Astrocyte of the spinal cord (primary cell): ENCODE measurements at regions not wholly inside any gene's neighbourhood (a gene's known extent, or its start where the extent isn't known, plus 50 kb on each side); places are given as distances from the start of the nearest gene placed in this dataset.
"Not testable (repeated sequence)": the region's sequence is repeated elsewhere in the genome, so short reads cannot be mapped to it uniquely, and the experiment has no call there.

ENCODE experiments used
- DNase-seq: peaks from one replicate; pipeline ENCODE4 v3.0.0; 2011; ENCODE audit warnings: low read depth, low spot score
- H3K4me3 ChIP-seq: 2 replicates; pipeline ENCODE4 v1.5.1; 2011; ENCODE audit warnings: low read depth, mild to moderate bottlenecking, low read length, moderate library complexity
- in situ Hi-C: cut with HindIII; loops from 2 replicates; pipeline ENCODE4 v1.10.0; 2017; ENCODE audit warnings: low sequenced_read_pairs
- TF ChIP-seq, protein P1 (sequence below): IDR thresholded peaks from 2 replicates; pipeline ENCODE4 v1.5.1; 2012; ENCODE audit warnings: low read depth, mild to moderate bottlenecking, low read length, inconsistent platforms

DNA sequence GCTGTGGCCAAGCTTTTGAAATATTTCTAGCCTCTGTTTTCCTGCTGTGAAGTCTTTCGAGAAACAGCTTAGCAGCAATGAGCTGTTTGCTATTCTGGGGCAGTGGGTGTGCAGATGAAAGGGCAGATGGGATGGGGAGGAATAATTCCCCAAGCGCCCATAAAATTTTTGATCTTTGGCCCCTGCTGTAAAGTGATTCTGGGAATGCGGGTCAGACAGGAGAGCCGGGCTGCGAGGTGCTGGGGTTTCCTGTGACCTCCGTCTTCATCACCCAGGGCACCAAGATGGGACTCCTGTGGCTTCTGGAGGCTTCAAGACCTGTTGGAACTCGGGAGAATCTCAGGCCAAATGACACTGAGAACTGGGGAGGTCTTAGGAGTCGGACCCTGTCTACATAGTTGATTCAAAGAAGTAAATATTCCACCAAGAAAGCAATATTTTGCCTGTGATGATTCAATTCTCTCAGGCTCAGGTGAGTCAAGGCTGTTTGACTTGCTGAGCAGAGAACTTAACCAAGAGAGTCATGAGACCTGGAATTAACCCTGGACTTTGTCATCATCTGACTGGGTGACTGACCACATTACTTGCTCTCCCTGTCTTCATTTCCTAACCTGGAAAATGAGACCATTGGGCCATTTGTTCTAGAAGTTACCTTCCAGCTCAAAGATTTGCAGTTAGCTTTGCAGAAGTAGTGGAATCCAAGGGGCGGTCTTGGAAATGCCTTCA, 86.4 kb downstream of the POLR2M start:
- in situ Hi-C loops = no loop called here
- TF ChIP-seq, protein P1, sequence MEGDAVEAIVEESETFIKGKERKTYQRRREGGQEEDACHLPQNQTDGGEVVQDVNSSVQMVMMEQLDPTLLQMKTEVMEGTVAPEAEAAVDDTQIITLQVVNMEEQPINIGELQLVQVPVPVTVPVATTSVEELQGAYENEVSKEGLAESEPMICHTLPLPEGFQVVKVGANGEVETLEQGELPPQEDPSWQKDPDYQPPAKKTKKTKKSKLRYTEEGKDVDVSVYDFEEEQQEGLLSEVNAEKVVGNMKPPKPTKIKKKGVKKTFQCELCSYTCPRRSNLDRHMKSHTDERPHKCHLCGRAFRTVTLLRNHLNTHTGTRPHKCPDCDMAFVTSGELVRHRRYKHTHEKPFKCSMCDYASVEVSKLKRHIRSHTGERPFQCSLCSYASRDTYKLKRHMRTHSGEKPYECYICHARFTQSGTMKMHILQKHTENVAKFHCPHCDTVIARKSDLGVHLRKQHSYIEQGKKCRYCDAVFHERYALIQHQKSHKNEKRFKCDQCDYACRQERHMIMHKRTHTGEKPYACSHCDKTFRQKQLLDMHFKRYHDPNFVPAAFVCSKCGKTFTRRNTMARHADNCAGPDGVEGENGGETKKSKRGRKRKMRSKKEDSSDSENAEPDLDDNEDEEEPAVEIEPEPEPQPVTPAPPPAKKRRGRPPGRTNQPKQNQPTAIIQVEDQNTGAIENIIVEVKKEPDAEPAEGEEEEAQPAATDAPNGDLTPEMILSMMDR = no peak
- no peak overlapping the region for H3K4me3 ChIP-seq
- DNase-seq = no peak

DNA sequence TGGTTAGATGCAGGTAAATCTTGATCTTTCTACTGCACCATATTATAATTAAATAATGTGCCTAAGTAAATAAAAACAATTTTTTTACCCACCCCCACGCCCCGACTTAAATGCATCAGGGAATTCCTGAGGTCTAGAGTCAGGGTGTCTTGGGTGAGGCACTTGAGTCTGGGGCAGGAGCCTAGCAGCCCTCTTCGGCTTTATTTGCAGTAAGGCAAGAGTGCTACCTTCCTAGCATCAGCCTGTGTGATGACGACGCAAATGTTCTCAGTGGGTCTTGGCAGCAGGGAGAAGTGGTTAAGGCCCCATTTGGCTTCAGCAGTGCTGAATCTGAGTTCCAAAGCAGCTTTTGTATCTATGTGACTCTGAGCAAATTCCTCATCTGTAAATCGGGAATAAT, 88.7 kb downstream of the POLR2M start:
- in situ Hi-C loops = no loop called here

DNA sequence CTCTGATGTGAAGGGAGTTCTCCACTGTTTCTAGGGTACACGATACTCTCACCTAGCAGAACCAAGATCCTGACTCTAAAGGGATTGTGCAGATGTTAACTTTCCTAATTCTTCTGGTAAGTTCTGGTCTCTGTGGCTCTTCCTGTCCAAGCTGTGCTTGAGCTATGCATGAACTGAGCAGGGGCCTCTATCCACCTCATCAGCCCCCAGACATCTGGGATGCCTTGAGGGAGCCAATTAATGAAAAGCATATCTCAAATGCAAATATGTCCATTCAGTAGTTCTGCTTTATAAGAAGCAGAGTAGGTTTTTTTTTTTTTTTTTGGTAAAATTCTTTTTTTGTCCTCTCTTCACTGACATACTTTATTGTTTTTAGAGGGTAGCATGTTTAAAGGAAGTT, 89.6 kb downstream of the POLR2M start:
- H3K4me3 ChIP-seq = no peak overlapping the region
- in situ Hi-C loops = no loop called here
- TF ChIP-seq, protein P1 = no peak
- DNase-seq = no peak

More for the DNA sequence above, 88.7 kb downstream of the POLR2M start:
- DNase-seq = no peak
- TF ChIP-seq, protein P1 = no peak
- H3K4me3 ChIP-seq = no peak overlapping the region

DNA sequence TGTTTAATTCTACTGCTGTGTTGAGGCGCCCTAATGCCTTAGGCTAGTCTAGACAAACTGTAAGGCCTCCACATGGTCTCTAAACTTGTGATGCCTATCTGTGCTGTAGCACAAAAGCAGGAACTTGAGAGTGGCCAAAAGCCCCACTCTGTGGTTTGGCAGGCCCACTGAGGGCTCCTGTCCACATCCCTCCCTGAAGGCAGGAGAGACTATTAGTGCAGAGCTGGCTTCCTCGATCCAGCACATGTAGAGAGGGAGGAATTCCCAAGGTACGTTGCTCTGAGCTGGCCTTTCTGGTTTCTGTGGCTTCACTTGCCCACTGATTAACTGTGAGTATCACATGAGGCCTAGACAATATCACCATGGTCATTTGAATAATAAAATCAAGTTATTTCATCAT, 90.6 kb downstream of the POLR2M start:
- in situ Hi-C loops = no loop called here
- DNase-seq = no peak
- H3K4me3 ChIP-seq = no peak overlapping the region
- TF ChIP-seq, protein P1 = no peak

DNA sequence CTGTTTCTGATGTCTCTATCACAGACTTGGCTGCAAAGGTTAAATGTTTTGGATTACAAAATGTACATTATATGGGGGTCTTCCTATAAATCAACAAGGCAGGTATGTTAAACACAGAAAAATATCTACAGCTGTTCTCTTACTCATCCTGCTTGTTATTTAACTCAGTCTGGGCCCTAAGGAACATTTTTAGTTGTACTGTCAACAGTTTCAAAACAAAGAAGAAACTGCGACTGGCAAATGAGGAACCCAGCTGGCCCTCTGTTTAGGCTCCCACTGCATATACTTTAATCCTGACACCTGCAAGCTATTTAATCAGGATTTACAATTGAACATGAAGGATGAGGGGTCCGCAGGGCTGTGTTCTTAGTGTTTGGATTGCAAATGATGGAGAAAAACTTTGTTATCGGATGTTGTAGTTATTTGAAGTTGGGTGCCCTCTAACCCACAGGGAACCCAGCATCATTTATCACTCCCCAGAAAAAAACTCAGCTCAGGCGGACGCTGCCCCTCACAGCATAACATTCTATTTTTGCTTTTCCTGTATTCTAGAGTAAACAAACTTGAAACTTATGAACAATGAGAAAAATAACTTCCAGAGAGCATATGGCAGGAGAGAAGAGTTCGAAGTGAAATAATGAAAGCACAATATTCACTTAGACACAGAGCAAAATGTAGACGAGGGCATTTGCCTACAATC, 91.2 kb downstream of the POLR2M start:
- in situ Hi-C loops = no loop called here
- no peak overlapping the region for H3K4me3 ChIP-seq
- DNase-seq = no peak
- TF ChIP-seq, protein P1 = no peak

DNA sequence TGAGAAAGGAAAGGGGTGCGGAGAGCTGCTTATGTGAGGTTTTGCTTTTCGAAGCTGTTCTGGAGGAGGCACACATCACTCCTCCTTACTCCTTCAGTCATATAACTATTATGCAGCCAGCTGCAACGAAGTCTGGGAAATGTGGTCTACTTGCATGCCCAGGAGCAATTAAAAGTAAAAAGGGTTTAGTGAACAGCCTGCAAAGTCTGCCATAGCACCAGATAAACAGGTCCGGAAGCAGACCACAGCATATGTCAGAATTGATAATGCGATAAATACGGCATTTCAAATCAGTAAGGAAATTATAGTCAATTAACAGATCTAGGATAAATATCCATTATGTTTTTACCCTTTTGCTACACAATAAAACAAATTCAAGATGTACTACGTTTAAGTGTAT, 99.5 kb downstream of the POLR2M start:
- in situ Hi-C loops = no loop called here
- DNase-seq = no peak
- TF ChIP-seq, protein P1 = no peak
- no peak overlapping the region for H3K4me3 ChIP-seq

DNA sequence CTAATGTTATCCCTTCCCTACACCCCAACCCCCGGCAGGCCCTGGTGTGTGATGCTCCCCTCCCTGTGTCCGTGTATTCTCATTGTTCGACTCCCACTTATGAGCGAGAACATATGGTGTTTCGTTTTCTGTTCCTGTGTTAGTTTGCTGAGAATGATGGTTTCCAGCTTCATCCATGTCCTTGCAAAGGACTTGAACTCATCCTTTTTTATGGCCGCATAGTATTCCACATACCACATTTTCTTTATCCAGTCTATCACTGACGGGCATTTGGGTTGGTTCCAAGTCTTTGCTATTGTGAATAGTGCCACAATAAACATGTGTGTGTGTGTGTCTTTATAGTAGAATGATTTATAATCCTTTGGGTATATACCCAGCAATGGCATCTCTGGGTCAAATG, 102.8 kb downstream of the POLR2M start:
- DNase-seq, in situ Hi-C loops, H3K4me3 ChIP-seq: not testable (repeated sequence)
